IMR-90 (cell line): ENCODE measurements at regions not wholly inside any gene's neighbourhood (a gene's known extent, or its start where the extent isn't known, plus 50 kb on each side); places are given as distances from the start of the nearest gene placed in this dataset.
A peak's percentile ranks its signal among the peaks of the same experiment; 100 is the strongest.

Source experiments
- ATAC-seq: fragments of 200-7000 bp; cut with Tn5 transposase; 2 replicates; pipeline ENCODE4 v1.9.1; 2020; ENCODE audit warnings: low read depth, mild to moderate bottlenecking, moderate library complexity
- BruUV-seq: library from RNA; stranded (reverse); fragments of 400-500 nt; replicated peaks from 2 replicates; lab custom pipeline; 2021; lab: Mats Ljungman, UMichigan
- CTCF ChIA-PET: fragments of 300-600 bp; formaldehyde crosslinking; extraction: SDS; loops from one replicate; lab custom pipeline; 2021; ENCODE audit warnings: antibody characterized with exemption; lab: Yijun Ruan, JAX
- POLR2A ChIA-PET: fragments of 300-600 bp; sonication (Branson Sonifier 250); formaldehyde crosslinking; loops from one replicate; lab custom pipeline; 2022; ENCODE audit warnings: antibody characterized with exemption; ENCODE audit not compliant: unreplicated experiment; lab: Charles Lee
- DNase-seq: peaks from one replicate; pipeline ENCODE4 v3.0.0; 2013
- H2AFZ ChIP-seq: replicated peaks from 2 replicates; pipeline ENCODE3; 2013; ENCODE audit warnings: low read length, mild to moderate bottlenecking; ENCODE audit not compliant: poor library complexity
- H2AK5ac ChIP-seq: 2 replicates; pipeline ENCODE4 v1.6.1; 2013; ENCODE audit warnings: low read depth, low read length, inconsistent platforms
- H2AK9ac ChIP-seq: replicated peaks from 2 replicates; pipeline ENCODE3; 2013; ENCODE audit warnings: mild to moderate bottlenecking, low read depth, low read length, moderate library complexity; ENCODE audit not compliant: poor library complexity
- H2BK120ac ChIP-seq: 2 replicates; pipeline ENCODE4 v1.6.1; 2013; ENCODE audit warnings: low read depth, low read length, inconsistent platforms
- H2BK15ac ChIP-seq: 3 replicates; pipeline ENCODE4 v1.6.1; 2013; ENCODE audit warnings: low read depth, low read length, inconsistent platforms
- H2BK20ac ChIP-seq: 2 replicates; pipeline ENCODE4 v1.6.1; 2013; ENCODE audit warnings: low read depth, mild to moderate bottlenecking, inconsistent platforms, low read length, moderate library complexity
- H2BK5ac ChIP-seq: 2 replicates; pipeline ENCODE4 v1.6.1; 2013; ENCODE audit warnings: mild to moderate bottlenecking, low read depth, low read length, inconsistent platforms; ENCODE audit not compliant: poor library complexity, severe bottlenecking
- H3K14ac ChIP-seq: replicated peaks from 2 replicates; pipeline ENCODE4 v1.6.1; 2013; ENCODE audit warnings: low read depth, low read length, inconsistent platforms
- H3K18ac ChIP-seq: 2 replicates; pipeline ENCODE4 v1.6.1; 2013; ENCODE audit warnings: low read depth, low read length, control low read depth
- H3K23ac ChIP-seq: 2 replicates; pipeline ENCODE4 v1.6.1; 2013; ENCODE audit warnings: low read depth, low read length, inconsistent platforms
- H3K27ac ChIP-seq: 2 replicates; pipeline ENCODE4 v1.5.1; 2013; ENCODE audit warnings: mild to moderate bottlenecking, control low read depth, low read length; ENCODE audit not compliant: insufficient read depth
- H3K27me3 ChIP-seq: 2 replicates; pipeline ENCODE4 v1.6.1; 2013; ENCODE audit warnings: low read length; ENCODE audit not compliant: control insufficient read depth, insufficient read depth
- H3K36me3 ChIP-seq: 2 replicates; pipeline ENCODE4 v1.6.1; 2013; ENCODE audit warnings: low read length, mixed read lengths; ENCODE audit not compliant: control insufficient read depth, insufficient read depth
- H3K4ac ChIP-seq: 2 replicates; pipeline ENCODE4 v1.6.1; 2013; ENCODE audit warnings: low read depth, low read length, inconsistent platforms
- H3K4me1 ChIP-seq: 2 replicates; pipeline ENCODE4 v1.6.1; 2013; ENCODE audit warnings: low read length, mixed read lengths; ENCODE audit not compliant: control insufficient read depth, insufficient read depth
- H3K4me2 ChIP-seq: 2 replicates; pipeline ENCODE4 v1.6.1; 2013; ENCODE audit warnings: low read depth, mild to moderate bottlenecking, control low read depth, low read length, moderate library complexity
- H3K4me3 ChIP-seq: 2 replicates; pipeline ENCODE4 v1.5.1; 2013; ENCODE audit warnings: low read depth, mild to moderate bottlenecking, control low read depth, low read length, moderate library complexity; ENCODE audit not compliant: insufficient read depth
- H3K56ac ChIP-seq: 2 replicates; pipeline ENCODE4 v1.6.1; 2013; ENCODE audit warnings: low read length, inconsistent platforms; ENCODE audit not compliant: insufficient read depth; ENCODE audit errors: extremely low read depth
- H3K79me1 ChIP-seq, 2 experiments: 2 replicates each; pipeline ENCODE4 v1.6.1; 2013; ENCODE audit warnings: low read length in 2 of 2, inconsistent platforms in 1 of 2, low read depth in 1 of 2
- H3K9ac ChIP-seq: 2 replicates; pipeline ENCODE4 v1.6.1; 2013; ENCODE audit warnings: low read depth, low read length, control low read depth
- H3K9me1 ChIP-seq: 2 replicates; pipeline ENCODE4 v1.6.1; 2013; ENCODE audit warnings: low read length, inconsistent platforms; ENCODE audit not compliant: insufficient read depth
- H3K9me3 ChIP-seq: 2 replicates; pipeline ENCODE4 v1.6.1; 2013; ENCODE audit warnings: low read length; ENCODE audit not compliant: control insufficient read depth, insufficient read depth
- H4K20me1 ChIP-seq: 2 replicates; pipeline ENCODE4 v1.6.1; 2013; ENCODE audit warnings: low read length, inconsistent platforms; ENCODE audit not compliant: insufficient read depth
- H4K5ac ChIP-seq: 2 replicates; pipeline ENCODE4 v1.6.1; 2013; ENCODE audit warnings: mild to moderate bottlenecking, low read depth, low read length, control low read depth
- H4K8ac ChIP-seq, 2 experiments: 2 replicates each; pipeline ENCODE4 v1.6.1; 2013; ENCODE audit warnings: low read depth in 2 of 2, low read length in 2 of 2, control low read depth in 1 of 2, inconsistent platforms in 1 of 2
- H4K91ac ChIP-seq: 2 replicates; pipeline ENCODE4 v1.6.1; 2013; ENCODE audit warnings: low read depth, low read length, inconsistent platforms; ENCODE audit not compliant: insufficient read depth
- BHLHE40 ChIP-seq: fragments of 150-350 bp; IDR thresholded peaks from 2 replicates; pipeline ENCODE4 v1.6.1; 2016; ENCODE audit warnings: mild to moderate bottlenecking, low read depth, low read length
- CHD1 ChIP-seq: IDR thresholded peaks from 2 replicates; pipeline ENCODE4 v1.6.1; 2012; ENCODE audit warnings: low read depth, low read length, improper control_type of control experiment
- FOS ChIP-seq: fragments of 150-350 bp; IDR thresholded peaks from 2 replicates; pipeline ENCODE4 v1.6.1; 2016; ENCODE audit warnings: low read depth, low read length
- MAFK ChIP-seq: IDR thresholded peaks from 2 replicates; pipeline ENCODE4 v1.6.1; 2012; ENCODE audit warnings: low read depth, low read length, improper control_type of control experiment
- NFE2L2 ChIP-seq: fragments of 150-350 bp; IDR thresholded peaks from 2 replicates; pipeline ENCODE4 v1.6.1; 2016; ENCODE audit warnings: low read depth, mild to moderate bottlenecking, low read length
- RAD21 ChIP-seq: IDR thresholded peaks from 2 replicates; pipeline ENCODE4 v1.6.1; 2012; ENCODE audit warnings: low read length, improper control_type of control experiment
- RCOR1 ChIP-seq: IDR thresholded peaks from 2 replicates; pipeline ENCODE4 v1.6.1; 2012; ENCODE audit warnings: mild to moderate bottlenecking, low read length, improper control_type of control experiment; ENCODE audit not compliant: insufficient replicate concordance
- RFX5 ChIP-seq: IDR thresholded peaks from 2 replicates; pipeline ENCODE4 v1.8.0; 2012; ENCODE audit warnings: low read depth, mild to moderate bottlenecking, low read length, moderate library complexity
- SMC3 ChIP-seq: fragments of 150-350 bp; IDR thresholded peaks from 2 replicates; pipeline ENCODE4 v1.6.1; 2016; ENCODE audit warnings: low read depth, mild to moderate bottlenecking, antibody characterized with exemption, low read length, moderate library complexity
- USF2 ChIP-seq: fragments of 150-350 bp; IDR thresholded peaks from 2 replicates; pipeline ENCODE4 v1.6.1; 2017; ENCODE audit warnings: mild to moderate bottlenecking, antibody characterized with exemption, low read length, low read depth
- WGBS, 2 experiments: methylation state at CpG; one replicate each; pipeline versions ENCODE4 v1.1.5 to v1.1.7; 2013; ENCODE audit warnings: missing lambda C conversion rate in 2 of 2; ENCODE audit not compliant: insufficient read length in 1 of 2; ENCODE audit errors: extremely low coverage in 2 of 2; 5-methylcytosine and 5-hydroxymethylcytosine counted together
- dilution Hi-C: fragments of 300-500 bp; cut with HindIII; formaldehyde crosslinking; loops from one replicate; pipeline ENCODE4 v1.14.3; 2018; ENCODE audit warnings: low sequenced_read_pairs; ENCODE audit not compliant: unreplicated experiment
- in situ Hi-C: fragments of 300-500 bp; cut with MboI; formaldehyde crosslinking; loops from 3 replicates; pipeline ENCODE4 v1.14.3; 2019; ENCODE audit warnings: low sequenced_read_pairs, inconsistent platforms, mixed read lengths
- intact Hi-C: fragments of 100-400 bp; cut with micrococcal nuclease; formaldehyde crosslinking; loops from 2 replicates; pipeline ENCODE4 v1.10.0; 2022
- TF ChIP-seq, protein P1 (sequence below): conservative IDR thresholded peaks from 2 replicates; pipeline ENCODE4 v1.5.1; 2012; ENCODE audit warnings: mild to moderate bottlenecking, low read depth, low read length, improper control_type of control experiment

GRCh38 chr2:203811491-203812221 is 55.9 kb upstream of the CTLA4 start:
- in situ Hi-C loops: loop anchor here (5.0 to 25.0 kb wide), 2 partner anchors 319 to 574 kb away; partner anchors contain the start of gene CYP20A1
- Histone ChIP-seq H2AK9ac (peak overlapping the region; percentile 79), H2BK15ac (peak overlapping the region; percentile 87; the same call in 2 of the 3 replicates), H3K9me1 (peaks cover 14% of the 10 kb centered on the region), H2BK5ac (peak overlapping the region; percentile 91), H3K4ac (peak overlapping the region; percentile 65), H4K20me1 (no peaks in the 10 kb centered on the region), H2BK120ac (peak overlapping the region; percentile 77), H3K4me3 (no peak overlapping the region), H4K91ac (peak overlapping the region; percentile 85), H3K23ac (peak overlapping the region; percentile 14), H3K18ac (peak overlapping the region; percentile 90), H3K27ac (peak overlapping the region; percentile 75), H3K79me1 (no peaks in the 10 kb centered on the region), H3K36me3 (no peaks in the 10 kb centered on the region), H3K14ac (peak overlapping the region; percentile 56), H3K27me3 (peaks cover 5% of the 10 kb centered on the region), H2BK20ac (peak overlapping the region; percentile 78), H2AK5ac (peak overlapping the region; percentile 72), H2AFZ (peak overlapping the region; percentile 84), H3K4me2 (peak overlapping the region; percentile 57; the same call in 1 of the 2 replicates), H3K9me3 (no peaks in the 10 kb centered on the region), H3K4me1 (peaks cover 14% of the 10 kb centered on the region), H4K8ac (peak overlapping the region; percentile 33 to 89), H3K9ac (no peak overlapping the region), H4K5ac (peak overlapping the region; percentile 98), H3K56ac (peak overlapping the region; percentile 51; the same call in 1 of the 2 replicates)
- ATAC-seq: peak; percentile 67
- dilution Hi-C loops: loop anchor here (25.0 kb wide), 1 partner anchor 299 kb away; no protein-coding TSS in a partner anchor
- ChIA-PET CTCF (no interaction called here), POLR2A (interaction anchor here (0.5 kb wide), 1 partner anchor 101 kb away, joined by 4 read pairs; no protein-coding TSS in a partner anchor)
- DNase-seq: peak; percentile 92
- intact Hi-C loops: loop anchor here (10.0 kb wide), 1 partner anchor 487 kb away; the partner anchor contains the start of gene ABI2
- WGBS, 2 experiments: 85% methylated on average over 4 of the region's 9 CpGs; no CpG with 5 or more reads in 1 of the 2 experiments
- no TSS peak for BruUV-seq
- TF ChIP-seq NFE2L2 (no peak), MAFK (no peak), RAD21 (no peak; the same call in 1 of the 2 replicates), SMC3 (peak; percentile 17; the same call in 1 of the 2 replicates), RFX5 (no peak), CHD1 (no peak), FOS (peak; percentile 94), BHLHE40 (peak; percentile 57; the same call in 1 of the 2 replicates), RCOR1 (no peak), USF2 (0 out of 2 replicates have a peak, but pooled peaks have one; percentile 4)
- TF ChIP-seq, protein P1, sequence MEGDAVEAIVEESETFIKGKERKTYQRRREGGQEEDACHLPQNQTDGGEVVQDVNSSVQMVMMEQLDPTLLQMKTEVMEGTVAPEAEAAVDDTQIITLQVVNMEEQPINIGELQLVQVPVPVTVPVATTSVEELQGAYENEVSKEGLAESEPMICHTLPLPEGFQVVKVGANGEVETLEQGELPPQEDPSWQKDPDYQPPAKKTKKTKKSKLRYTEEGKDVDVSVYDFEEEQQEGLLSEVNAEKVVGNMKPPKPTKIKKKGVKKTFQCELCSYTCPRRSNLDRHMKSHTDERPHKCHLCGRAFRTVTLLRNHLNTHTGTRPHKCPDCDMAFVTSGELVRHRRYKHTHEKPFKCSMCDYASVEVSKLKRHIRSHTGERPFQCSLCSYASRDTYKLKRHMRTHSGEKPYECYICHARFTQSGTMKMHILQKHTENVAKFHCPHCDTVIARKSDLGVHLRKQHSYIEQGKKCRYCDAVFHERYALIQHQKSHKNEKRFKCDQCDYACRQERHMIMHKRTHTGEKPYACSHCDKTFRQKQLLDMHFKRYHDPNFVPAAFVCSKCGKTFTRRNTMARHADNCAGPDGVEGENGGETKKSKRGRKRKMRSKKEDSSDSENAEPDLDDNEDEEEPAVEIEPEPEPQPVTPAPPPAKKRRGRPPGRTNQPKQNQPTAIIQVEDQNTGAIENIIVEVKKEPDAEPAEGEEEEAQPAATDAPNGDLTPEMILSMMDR: no peak
